ENCODE measurements at regions not wholly inside any gene's neighbourhood (a gene's known extent, or its start where the extent isn't known, plus 50 kb on each side); places are given as distances from the start of the nearest gene placed in this dataset.

- Histone ChIP-seq H3K9me2 (replicated peaks; ENCODE audit: low read depth, low read length) (no peaks in the 10 kb centered on the region), H2AFZ (ENCODE audit: low read length) (no peak overlapping the region), H4K20me1 (ENCODE audit: insufficient read depth, low read length, poor library complexity, severe bottlenecking) (no peaks in the 10 kb centered on the region), H3K4me3 (ENCODE audit: low read length, poor library complexity, severe bottlenecking) (no peak overlapping the region), H3K36me3 (ENCODE audit: insufficient read depth, low read length) (no peaks in the 10 kb centered on the region), H3K9me3 (ENCODE audit: insufficient read depth, low read depth, low read length) (no peaks in the 10 kb centered on the region), H3K4me2 (ENCODE audit: low read depth, low read length, poor library complexity, severe bottlenecking) (no peak overlapping the region), H3K79me2 (ENCODE audit: insufficient read depth, low read length) (no peaks in the 10 kb centered on the region), H3K4me1 (ENCODE audit: insufficient read depth, low read length, poor library complexity, severe bottlenecking) (no peaks in the 10 kb centered on the region), H3K27me3 (ENCODE audit: insufficient read depth, low read length, poor library complexity, severe bottlenecking) (no peaks in the 10 kb centered on the region), H3K9ac (ENCODE audit: low read depth, low read length, poor library complexity, severe bottlenecking) (no peak overlapping the region), H3F3A (ENCODE audit: low read depth) (no peaks in the 10 kb centered on the region)
- no peak for TF ChIP-seq EZH2phosphoT487 (IDR thresholded peaks at IDR 0.05; ENCODE audit: borderline replicate concordance)
- TF ChIP-seq CTCF (conservative IDR thresholded peaks at IDR 0.05; ENCODE audit: low read length): no peak
These were observed 398.1 kb downstream of the MATN1 start for GRCh38 chr1:30325085-30325935.

- Histone ChIP-seq H3K9me2 (replicated peaks; ENCODE audit: low read depth, low read length) (no peaks in the 10 kb centered on the region), H3K4me3 (ENCODE audit: low read length, poor library complexity, severe bottlenecking) (no peak overlapping the region), H4K20me1 (ENCODE audit: insufficient read depth, low read length, poor library complexity, severe bottlenecking) (no peaks in the 10 kb centered on the region), H3K9ac (ENCODE audit: low read depth, low read length, poor library complexity, severe bottlenecking) (no peak overlapping the region), H3F3A (ENCODE audit: low read depth) (no peaks in the 10 kb centered on the region), H3K9me3 (ENCODE audit: insufficient read depth, low read depth, low read length) (no peaks in the 10 kb centered on the region), H2AFZ (ENCODE audit: low read length) (no peak overlapping the region), H3K4me2 (ENCODE audit: low read depth, low read length, poor library complexity, severe bottlenecking) (no peak overlapping the region), H3K36me3 (ENCODE audit: insufficient read depth, low read length) (no peaks in the 10 kb centered on the region), H3K79me2 (ENCODE audit: insufficient read depth, low read length) (no peaks in the 10 kb centered on the region), H3K4me1 (ENCODE audit: insufficient read depth, low read length, poor library complexity, severe bottlenecking) (no peaks in the 10 kb centered on the region), H3K27me3 (ENCODE audit: insufficient read depth, low read length, poor library complexity, severe bottlenecking) (no peaks in the 10 kb centered on the region)
- no peak for TF ChIP-seq CTCF (conservative IDR thresholded peaks at IDR 0.05; ENCODE audit: low read length)
- TF ChIP-seq EZH2phosphoT487 (IDR thresholded peaks at IDR 0.05; ENCODE audit: borderline replicate concordance): no peak
These were observed 398.9 kb downstream of the MATN1 start for GRCh38 chr1:30324251-30325084.

- Histone ChIP-seq H3F3A (ENCODE audit: low read depth) (no peaks in the 10 kb centered on the region), H3K9ac (ENCODE audit: low read depth, low read length, poor library complexity, severe bottlenecking) (no peak overlapping the region), H3K9me3 (ENCODE audit: insufficient read depth, low read depth, low read length) (no peaks in the 10 kb centered on the region), H3K27me3 (ENCODE audit: insufficient read depth, low read length, poor library complexity, severe bottlenecking) (no peaks in the 10 kb centered on the region), H3K4me2 (ENCODE audit: low read depth, low read length, poor library complexity, severe bottlenecking) (no peak overlapping the region), H4K20me1 (ENCODE audit: insufficient read depth, low read length, poor library complexity, severe bottlenecking) (no peaks in the 10 kb centered on the region), H3K36me3 (ENCODE audit: insufficient read depth, low read length) (no peaks in the 10 kb centered on the region), H2AFZ (ENCODE audit: low read length) (no peak overlapping the region), H3K9me2 (replicated peaks; ENCODE audit: low read depth, low read length) (no peaks in the 10 kb centered on the region), H3K79me2 (ENCODE audit: insufficient read depth, low read length) (no peaks in the 10 kb centered on the region), H3K4me1 (ENCODE audit: insufficient read depth, low read length, poor library complexity, severe bottlenecking) (no peaks in the 10 kb centered on the region), H3K4me3 (ENCODE audit: low read length, poor library complexity, severe bottlenecking) (no peak overlapping the region)
- no peak for TF ChIP-seq CTCF (conservative IDR thresholded peaks at IDR 0.05; ENCODE audit: low read length)
- TF ChIP-seq EZH2phosphoT487 (IDR thresholded peaks at IDR 0.05; ENCODE audit: borderline replicate concordance): no peak
These were observed 399.5 kb downstream of the MATN1 start for GRCh38 chr1:30323841-30324240.
